22Rv1 (cell line): ENCODE measurements at regions not wholly inside any gene's neighbourhood (a gene's known extent, or its start where the extent isn't known, plus 50 kb on each side); places are given as distances from the start of the nearest gene placed in this dataset.

Experiments used
- H3K27ac ChIP-seq: fragments of 450-650 bp; 2 replicates; pipeline ENCODE4 v1.5.1; 2017
- CTCF ChIP-seq: fragments of 450-650 bp; IDR thresholded peaks from 2 replicates; pipeline ENCODE4 v1.5.1; 2017; ENCODE audit warnings: mild to moderate bottlenecking
- ZFX ChIP-seq: fragments of 450-650 bp; IDR thresholded peaks from 2 replicates; pipeline ENCODE4 v1.6.1; 2017; ENCODE audit warnings: antibody characterized with exemption, borderline replicate concordance

- TF ChIP-seq CTCF (no peak), ZFX (no peak)
- no peak overlapping the region for H3K27ac ChIP-seq
These were observed 156.5 kb downstream of the MOXD1 start for GRCh38 chr6:132244744-132245143.

GRCh38 chr6:132236744-132237143 is 164.5 kb downstream of the MOXD1 start:
- no peak overlapping the region for H3K27ac ChIP-seq
- TF ChIP-seq ZFX = no peak
- TF ChIP-seq CTCF = no peak

- H3K27ac ChIP-seq = no peak overlapping the region
- TF ChIP-seq CTCF (no peak), ZFX (no peak)
These were observed 165.0 kb downstream of the MOXD1 start for GRCh38 chr6:132236281-132236680.

GRCh38 chr6:132235596-132236280 is 165.5 kb downstream of the MOXD1 start:
- no peak for TF ChIP-seq ZFX
- no peak overlapping the region for H3K27ac ChIP-seq

- no peak for TF ChIP-seq CTCF
- no peak for TF ChIP-seq ZFX
- no peak overlapping the region for H3K27ac ChIP-seq
These were observed 166.9 kb downstream of the MOXD1 start for GRCh38 chr6:132234356-132234755.

GRCh38 chr6:132231121-132231884 is 170.0 kb downstream of the MOXD1 start:
- TF ChIP-seq CTCF = no peak
- no peak for TF ChIP-seq ZFX

GRCh38 chr6:132228894-132229293 is 172.4 kb downstream of the MOXD1 start:
- H3K27ac ChIP-seq = no peak overlapping the region
- TF ChIP-seq ZFX (no peak), CTCF (no peak)

More at GRCh38 chr6:132231121-132231884, 170.0 kb downstream of the MOXD1 start:
- H3K27ac ChIP-seq = no peak overlapping the region

GRCh38 chr6:132227904-132228303 is 173.4 kb downstream of the MOXD1 start:
- no peak for TF ChIP-seq CTCF
- TF ChIP-seq ZFX = no peak

More at GRCh38 chr6:132227904-132228303, 173.4 kb downstream of the MOXD1 start:
- H3K27ac ChIP-seq = no peak overlapping the region
